Esophagus muscularis mucosa (tissue), 4 donors: ENCODE measurements at regions not wholly inside any gene's neighbourhood (a gene's known extent, or its start where the extent isn't known, plus 50 kb on each side); places are given as distances from the start of the nearest gene placed in this dataset.
"Not testable (repeated sequence)": the region's sequence is repeated elsewhere in the genome, so short reads cannot be mapped to it uniquely, and the experiment has no call there.

Source experiments
- DNase-seq: peaks from one replicate; pipeline ENCODE4 v3.0.0-alpha.2; 2017; ENCODE audit errors: extremely low spot score
- H3K27ac ChIP-seq, 4 donors: fragments of 200-600 bp; sonication (generic); replicated peaks in 1 of 4; 1 replicate in 3 of 4; 2 replicates in 1 of 4; pipeline ENCODE4 v1.5.1; 2016 to 2019; ENCODE audit warnings: mild to moderate bottlenecking in 1 of 4
- H3K27me3 ChIP-seq, 4 donors: fragments of 200-600 bp; sonication (generic); one replicate each; pipeline versions ENCODE4 v1.5.1 to v1.6.0; 2016 to 2019
- H3K36me3 ChIP-seq, 4 donors: fragments of 200-600 bp; sonication (generic); one replicate each; pipeline ENCODE4 v1.5.1; 2016 to 2019
- H3K4me1 ChIP-seq, 4 donors: fragments of 200-600 bp; sonication (generic); one replicate each; pipeline ENCODE4 v1.5.1; 2016 to 2019
- H3K4me3 ChIP-seq, 4 donors: fragments of 200-600 bp; sonication (generic); 1 replicate in 2 of 4; 2 replicates in 2 of 4; pipeline ENCODE4 v1.5.1; 2016 to 2019; ENCODE audit warnings: mild to moderate bottlenecking in 4 of 4, moderate library complexity in 1 of 4
- H3K9me3 ChIP-seq, 4 donors: fragments of 200-600 bp; sonication (generic); 1 replicate in 3 of 4; 2 replicates in 1 of 4; pipeline ENCODE4 v1.5.1; 2016 to 2019
- CTCF ChIP-seq, 3 experiments: fragments of 200-600 bp in 2 of 3; fragments of 450-650 bp in 1 of 3; sonication (generic) in 2 of 3; IDR thresholded peaks; one replicate each; pipeline ENCODE4 v1.5.1; 2017 to 2019; ENCODE audit warnings: antibody characterized with exemption in 3 of 3, mild to moderate bottlenecking in 2 of 3, moderate library complexity in 1 of 3
- EP300 ChIP-seq: sonication (generic); formaldehyde crosslinking; IDR thresholded peaks from one replicate; pipeline ENCODE4 v1.6.1; 2017; ENCODE audit warnings: antibody characterized with exemption
- POLR2A ChIP-seq: fragments of 450-650 bp; IDR thresholded peaks from one replicate; pipeline ENCODE4 v1.6.1; 2017; ENCODE audit warnings: antibody characterized with exemption, moderate library complexity, mild to moderate bottlenecking, low read depth
- POLR2AphosphoS5 ChIP-seq, 2 donors: sonication (generic); formaldehyde crosslinking; IDR thresholded peaks; one replicate each; pipeline ENCODE4 v1.6.1; 2017; ENCODE audit warnings: antibody characterized with exemption in 2 of 2
- WGBS: methylation state at CpG from one replicate; pipeline ENCODE4 v1.1.5; 2018; 5-methylcytosine and 5-hydroxymethylcytosine counted together
- intact Hi-C: fragments of 100-400 bp; cut with DNase I; formaldehyde crosslinking; loops from one replicate; pipeline ENCODE4 v1.15.1; 2023

GRCh38 chr10:78441010-78441409, 407.3 kb downstream of the RPS24 start:
- Histone ChIP-seq H3K36me3 (no peaks in the 10 kb centered on the region), H3K27ac (no peak overlapping the region), H3K9me3 (no peaks in the 10 kb centered on the region), H3K27me3 (no peaks in the 10 kb centered on the region), H3K4me3 (no peak overlapping the region), H3K4me1 (peaks cover 13 to 46% (median 38%) of the 10 kb centered on the region in 4 donors)
- intact Hi-C loops, result loop anchor here (10.0 kb wide), 1 partner anchor 126 kb away; no protein-coding TSS in a partner anchor
- TF ChIP-seq POLR2A, result no peak
- no peak for TF ChIP-seq EP300
- TF ChIP-seq CTCF (IDR thresholded peaks at IDR 0.05), result no peak
- TF ChIP-seq POLR2AphosphoS5 (IDR thresholded peaks at IDR 0.05), result no peak
- 96% methylated on average over 4 of the region's 4 CpGs for WGBS
- DNase-seq, result no peak

GRCh38 chr10:78441694-78442093, 408.0 kb downstream of the RPS24 start:
- WGBS, result 88% methylated on average over 5 of the region's 5 CpGs
- DNase-seq, result no peak
- Histone ChIP-seq H3K36me3 (no peaks in the 10 kb centered on the region), H3K9me3 (no peaks in the 10 kb centered on the region), H3K4me1 (peaks cover 13 to 40% (median 36%) of the 10 kb centered on the region in 4 donors), H3K4me3 (no peak overlapping the region), H3K27ac (no peak overlapping the region), H3K27me3 (no peaks in the 10 kb centered on the region)
- intact Hi-C loops, result loop anchor here (10.0 kb wide), 1 partner anchor 127 kb away; no protein-coding TSS in a partner anchor
- TF ChIP-seq EP300 (no peak), POLR2A (no peak), POLR2AphosphoS5 (IDR thresholded peaks at IDR 0.05) (no peak), CTCF (IDR thresholded peaks at IDR 0.05) (no peak)

- WGBS, result 80% methylated on average over 9 of the region's 13 CpGs
- TF ChIP-seq EP300, result no peak
- TF ChIP-seq POLR2A, result no peak
- TF ChIP-seq POLR2AphosphoS5 (IDR thresholded peaks at IDR 0.05), result no peak
- TF ChIP-seq CTCF (IDR thresholded peaks at IDR 0.05), result no peak
Measured at GRCh38 chr10:78442836-78443550, 409.3 kb downstream of the RPS24 start.

GRCh38 chr10:78443900-78444571, 410.4 kb downstream of the RPS24 start:
- intact Hi-C loops, result loop anchor here (10.0 kb wide), 1 partner anchor 129 kb away; no protein-coding TSS in a partner anchor
- H3K36me3 ChIP-seq, result no peaks in the 10 kb centered on the region
- H3K9me3 ChIP-seq, result no peaks in the 10 kb centered on the region
- H3K27ac ChIP-seq, result no peak overlapping the region
- H3K4me1 ChIP-seq, result peaks cover 0 to 19% (median 17%) of the 10 kb centered on the region in 4 donors
- H3K4me3 ChIP-seq, result no peak overlapping the region
- TF ChIP-seq POLR2A, result no peak
- no peak for TF ChIP-seq CTCF (IDR thresholded peaks at IDR 0.05)
- TF ChIP-seq POLR2AphosphoS5 (IDR thresholded peaks at IDR 0.05), result no peak
- TF ChIP-seq EP300, result no peak
- 90% methylated on average over 11 of the region's 11 CpGs for WGBS
- DNase-seq, result no peak
- no peaks in the 10 kb centered on the region for H3K27me3 ChIP-seq

More at GRCh38 chr10:78442836-78443550, 409.3 kb downstream of the RPS24 start:
- H3K36me3 ChIP-seq, result no peaks in the 10 kb centered on the region
- no peaks in the 10 kb centered on the region for H3K27me3 ChIP-seq
- DNase-seq, result no peak
- H3K4me1 ChIP-seq, result peaks cover 2 to 29% (median 28%) of the 10 kb centered on the region in 4 donors
- H3K27ac ChIP-seq, result no peak overlapping the region
- H3K4me3 ChIP-seq, result no peak overlapping the region
- intact Hi-C loops, result loop anchor here (10.0 kb wide), 1 partner anchor 128 kb away; no protein-coding TSS in a partner anchor
- H3K9me3 ChIP-seq, result no peaks in the 10 kb centered on the region

GRCh38 chr10:78444741-78445140, 411.1 kb downstream of the RPS24 start:
- WGBS, result 81% methylated on average over 4 of the region's 4 CpGs
- not testable (repeated sequence) for H3K27me3 ChIP-seq, H3K27ac ChIP-seq, H3K36me3 ChIP-seq, H3K9me3 ChIP-seq, DNase-seq, H3K4me3 ChIP-seq
- peaks cover 0 to 13% (median 11%) of the 10 kb centered on the region in 4 donors for H3K4me1 ChIP-seq
- intact Hi-C loops, result loop anchor here (10.0 kb wide), 1 partner anchor 130 kb away; no protein-coding TSS in a partner anchor
